Dermis blood vessel endothelial cell (primary cell): ENCODE measurements at regions not wholly inside any gene's neighbourhood (a gene's known extent, or its start where the extent isn't known, plus 50 kb on each side); places are given as distances from the start of the nearest gene placed in this dataset.

Source experiments
- DNase-seq: peaks from one replicate; pipeline ENCODE4 v3.0.0; 2010

DNA sequence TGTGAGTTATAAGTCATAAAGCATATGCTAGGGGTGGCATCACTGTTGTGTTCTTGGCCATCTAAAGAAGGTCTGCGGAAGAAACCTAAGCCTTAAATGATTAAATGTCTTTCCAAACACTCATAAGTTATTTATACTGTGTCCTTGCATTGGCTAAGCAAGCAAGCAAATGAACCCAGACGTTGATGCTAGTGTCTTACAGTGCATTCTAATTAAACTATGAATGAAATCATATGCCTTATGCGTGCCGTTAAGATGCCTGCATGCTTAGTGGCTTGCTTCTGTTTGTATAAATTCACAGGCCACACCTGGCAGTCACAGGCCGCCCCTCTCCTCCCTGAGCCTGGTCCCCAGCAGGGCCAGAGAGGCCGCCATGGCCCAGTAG is 49.9 kb downstream of the RIN2 start:
- DNase-seq: no peak

- no peak for DNase-seq
Observed at GRCh38 chr20:19808498-19808897, 50.4 kb downstream of the RIN2 start.

DNA sequence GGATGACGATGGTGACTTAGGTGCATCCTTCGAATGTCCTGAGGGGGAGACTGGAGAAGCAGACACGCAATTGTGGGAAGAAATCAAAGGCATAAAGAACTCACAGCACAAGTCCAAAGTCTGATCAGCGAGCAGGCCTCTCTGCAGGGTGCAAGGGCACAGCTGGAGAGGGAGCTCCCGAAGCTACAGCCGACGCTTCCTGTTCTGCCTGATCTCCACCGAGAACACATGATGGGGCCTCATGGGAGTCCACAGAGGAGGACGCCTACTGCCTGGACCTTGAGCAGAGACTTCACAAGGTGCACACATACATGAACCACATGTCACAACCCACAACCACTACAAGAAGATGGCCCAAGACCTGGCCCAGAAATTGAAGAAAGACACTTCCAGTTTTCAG is 51.4 kb downstream of the RIN2 start:
- DNase-seq: no peak

- no peak for DNase-seq
Observed at GRCh38 chr20:19811231-19811630, 53.2 kb downstream of the RIN2 start.

GRCh38 chr20:19812056-19812455 is 54.0 kb downstream of the RIN2 start:
- no peak for DNase-seq

DNA sequence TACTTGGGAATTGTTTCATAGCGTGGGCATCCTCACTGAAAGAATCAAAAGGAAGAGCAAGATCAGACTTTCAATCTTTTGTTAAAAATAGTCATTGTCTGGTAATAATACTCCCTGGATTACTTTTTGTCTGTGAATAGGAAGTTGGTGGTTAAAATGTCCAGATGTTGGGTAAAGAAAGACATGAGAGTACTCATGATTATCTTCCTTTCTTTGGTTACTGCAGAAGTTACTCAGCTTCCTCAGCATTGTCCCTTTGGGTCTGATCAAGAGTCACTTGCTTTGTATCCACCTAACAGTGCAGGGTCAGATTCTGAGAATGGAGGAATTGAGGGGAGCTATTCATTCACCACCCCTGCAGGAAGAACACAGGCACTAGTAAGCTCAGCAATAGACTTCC is 54.6 kb downstream of the RIN2 start:
- DNase-seq: peak; percentile 67

GRCh38 chr20:19813846-19814640 is 56.0 kb downstream of the RIN2 start:
- DNase-seq: peak; percentile 75

GRCh38 chr20:19815553-19815991 is 57.5 kb downstream of the RIN2 start:
- peak; percentile 99 for DNase-seq

DNA sequence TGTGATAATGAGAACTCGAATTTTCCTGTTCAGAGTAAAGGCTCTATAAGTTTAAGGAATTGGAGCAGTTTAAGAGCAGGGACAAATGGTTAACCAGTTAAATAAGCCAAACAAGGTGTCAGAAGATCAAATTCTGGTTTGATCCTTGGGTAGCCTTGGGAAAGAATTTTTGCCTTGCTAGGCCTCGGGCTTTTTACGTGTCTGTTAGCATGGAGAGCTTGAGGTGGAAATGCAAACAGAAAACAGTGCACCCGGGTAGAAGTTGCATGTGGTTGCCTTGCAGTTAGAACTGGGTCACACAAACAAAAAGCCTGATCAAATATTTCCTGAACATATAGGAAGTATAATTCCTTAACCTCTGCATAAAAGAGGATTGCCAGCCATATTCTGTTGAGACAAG is 58.3 kb downstream of the RIN2 start:
- peak; percentile 36 for DNase-seq

DNA sequence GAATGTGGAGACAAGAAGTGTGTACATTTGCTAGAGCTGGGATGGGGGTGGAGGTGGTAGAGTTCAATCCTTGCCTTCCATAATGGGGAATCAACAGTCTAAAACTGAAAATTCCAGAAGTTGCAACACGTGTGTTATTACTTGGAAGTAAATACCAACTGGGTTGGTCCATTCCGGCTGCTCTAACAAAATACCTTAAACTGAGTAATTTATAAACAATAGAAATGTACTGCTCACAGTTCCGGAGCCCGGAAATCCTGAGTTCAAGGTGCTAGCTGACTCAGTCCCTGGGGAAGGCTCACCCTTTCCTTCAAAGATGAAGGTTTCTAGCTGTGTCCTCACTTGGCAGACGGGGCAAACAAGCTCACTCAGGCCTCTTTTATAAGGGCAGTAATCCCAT is 59.0 kb downstream of the RIN2 start:
- peak; percentile 100 for DNase-seq

DNA sequence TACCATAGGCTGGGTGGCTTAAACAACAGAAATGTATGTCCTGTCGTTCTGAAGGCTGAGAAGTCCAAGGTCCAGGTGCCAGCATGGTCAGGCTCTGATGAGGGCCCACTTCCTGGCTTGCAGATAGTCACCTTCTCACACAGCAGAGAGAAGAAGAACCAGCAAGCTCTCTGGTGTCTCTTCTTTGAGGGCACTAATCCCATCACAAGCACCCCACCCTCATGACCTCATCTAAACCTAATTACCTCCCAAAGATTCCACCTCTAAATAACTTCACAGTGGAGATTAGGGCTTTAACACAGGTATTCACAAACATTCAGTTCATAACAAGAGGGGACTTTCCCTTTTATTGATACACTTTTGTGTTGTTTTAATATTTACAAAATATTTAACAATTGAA is 61.1 kb downstream of the RIN2 start:
- DNase-seq: no peak

- no peak for DNase-seq
Observed at GRCh38 chr20:19820555-19821211, 62.6 kb downstream of the RIN2 start.

DNA sequence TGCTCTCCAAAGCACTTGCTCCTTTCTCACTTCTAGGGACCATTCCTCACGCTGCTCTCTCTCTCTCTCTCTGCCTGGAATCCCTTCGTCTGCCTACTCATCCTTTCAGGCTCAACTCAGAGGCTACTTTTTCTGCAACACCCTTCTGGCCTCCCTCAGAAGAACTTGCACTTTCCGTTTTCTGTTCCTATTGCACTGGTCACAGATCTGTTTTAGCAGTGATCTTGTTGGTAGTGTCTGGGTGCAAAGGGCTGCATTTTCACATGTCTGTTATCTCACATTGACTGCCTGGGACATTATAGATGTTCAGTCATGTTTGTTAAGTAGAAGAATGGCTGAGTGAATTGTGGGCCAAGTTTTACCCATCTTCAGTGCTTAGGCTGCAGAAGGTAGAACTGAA is 63.5 kb downstream of the RIN2 start:
- no peak for DNase-seq

GRCh38 chr20:19823216-19823615 is 65.2 kb downstream of the RIN2 start:
- no peak for DNase-seq

DNA sequence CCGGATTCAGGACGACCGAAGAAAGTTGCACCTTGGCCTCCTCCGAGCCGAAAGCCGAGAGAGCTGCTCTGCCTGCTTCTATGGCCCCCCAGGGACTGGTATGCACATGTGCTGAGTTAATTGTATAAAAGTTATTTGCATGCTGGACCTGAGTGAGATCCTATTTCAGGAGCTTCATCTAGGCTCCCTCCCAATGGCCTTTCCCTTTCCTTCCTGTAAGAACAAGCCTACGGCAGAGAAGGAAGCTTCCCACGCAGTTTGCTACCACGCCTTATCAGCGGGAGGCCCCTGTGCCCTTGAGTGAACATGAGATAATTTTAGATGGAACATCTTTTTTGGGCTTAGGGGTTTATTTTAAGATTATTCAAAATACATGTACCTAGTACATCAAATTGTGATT is 65.9 kb downstream of the RIN2 start:
- DNase-seq: peak; percentile 76

DNA sequence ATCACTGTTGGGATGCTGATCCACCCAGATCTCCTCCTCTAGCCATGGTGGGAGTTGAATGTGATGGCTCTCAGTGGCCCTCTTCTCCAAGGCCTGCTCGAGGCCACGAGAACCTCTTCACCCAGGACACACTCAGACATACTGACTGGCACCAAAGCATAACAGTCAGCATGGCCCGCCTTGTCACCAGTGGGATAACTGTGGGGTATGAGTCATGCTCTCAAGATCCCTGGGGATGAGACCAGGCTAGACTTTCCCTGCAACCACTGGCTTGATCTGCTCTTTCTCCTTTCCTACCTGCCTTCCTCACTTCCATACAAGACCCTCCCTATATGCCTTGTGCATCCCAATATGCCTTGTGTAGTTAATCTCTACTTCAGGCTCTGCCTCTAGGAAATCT is 66.8 kb downstream of the RIN2 start:
- no peak for DNase-seq

GRCh38 chr20:19826179-19826914 is 68.3 kb downstream of the RIN2 start:
- DNase-seq: peak; percentile 43

DNA sequence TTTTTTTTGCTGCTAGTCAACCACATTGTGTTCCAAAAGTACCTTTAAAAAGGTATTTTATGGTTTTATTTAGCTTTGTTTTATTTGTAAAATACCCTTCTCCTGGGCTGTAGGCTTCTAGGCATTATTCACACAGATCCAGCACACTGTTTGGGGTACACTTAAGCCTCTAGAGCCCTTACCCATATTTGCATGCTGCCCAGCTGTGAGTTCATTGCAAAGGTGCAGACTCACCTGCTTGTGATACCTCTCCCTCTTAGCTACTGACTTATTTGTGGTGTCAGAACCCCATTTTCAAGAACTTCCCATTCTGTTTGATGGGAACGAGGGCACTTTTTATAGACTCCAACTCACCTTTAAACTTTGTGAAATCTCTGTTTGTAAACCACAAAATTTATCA is 69.8 kb downstream of the RIN2 start:
- DNase-seq: no peak

DNA sequence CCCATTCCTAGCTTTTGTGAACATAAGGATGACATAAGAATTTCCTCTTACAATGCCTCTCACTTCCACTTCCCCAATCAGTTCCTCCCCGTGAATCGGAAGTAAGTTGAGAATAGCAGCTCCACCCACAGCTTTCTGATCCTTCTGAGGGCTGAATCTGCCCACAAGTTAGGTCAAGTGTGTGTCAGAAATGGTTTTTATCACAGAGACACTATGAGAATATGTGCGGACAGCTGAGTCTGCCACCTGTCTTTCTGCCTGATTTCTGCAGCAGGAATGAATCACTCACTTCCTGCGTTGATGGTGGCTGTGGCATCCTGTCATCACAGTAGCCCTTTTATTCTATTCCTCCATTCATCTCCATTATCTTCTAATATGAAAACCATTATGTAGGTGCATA is 70.2 kb downstream of the RIN2 start:
- peak; percentile 79 for DNase-seq

- peak; percentile 69 for DNase-seq
Observed at GRCh38 chr20:19830211-19830785, 72.2 kb downstream of the RIN2 start.

DNA sequence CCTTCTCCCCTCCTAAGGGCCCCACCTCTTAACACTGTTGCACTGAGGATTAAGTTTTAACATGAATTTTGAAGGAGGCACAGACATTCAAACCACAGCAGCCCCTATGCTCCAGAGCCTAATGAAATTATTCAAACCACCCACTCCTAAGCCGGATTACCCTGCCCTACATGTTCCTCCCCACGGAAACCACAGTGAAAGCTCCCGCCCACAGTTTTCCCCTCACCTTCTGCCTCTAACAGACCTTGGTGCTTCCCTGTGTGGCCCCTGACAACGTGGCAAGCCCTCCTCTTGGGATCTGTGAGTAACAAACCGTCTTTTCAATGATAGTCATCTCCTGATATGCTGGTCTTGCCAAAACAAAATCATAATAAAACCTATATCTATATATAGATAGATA is 74.8 kb downstream of the RIN2 start:
- DNase-seq: no peak

DNA sequence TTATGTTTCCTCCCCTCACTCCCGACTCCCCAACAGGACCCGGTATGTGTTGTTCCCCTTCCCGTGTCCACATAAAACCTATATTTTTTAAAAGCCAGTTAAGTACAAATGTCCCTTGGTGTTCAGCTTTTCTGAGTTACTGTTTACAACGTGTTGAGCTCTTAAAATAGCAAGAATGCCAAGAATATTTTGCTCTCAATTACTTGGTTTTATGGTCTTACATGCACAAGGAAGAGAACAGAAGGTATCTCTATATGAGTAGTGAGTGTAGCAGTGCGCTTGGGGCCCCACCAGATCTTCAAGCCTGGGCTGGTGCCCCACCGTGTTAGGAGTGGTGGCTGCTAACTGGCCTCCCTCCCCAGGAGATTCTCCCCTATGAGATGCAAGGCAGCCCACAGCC is 75.3 kb downstream of the RIN2 start:
- no peak for DNase-seq

DNA sequence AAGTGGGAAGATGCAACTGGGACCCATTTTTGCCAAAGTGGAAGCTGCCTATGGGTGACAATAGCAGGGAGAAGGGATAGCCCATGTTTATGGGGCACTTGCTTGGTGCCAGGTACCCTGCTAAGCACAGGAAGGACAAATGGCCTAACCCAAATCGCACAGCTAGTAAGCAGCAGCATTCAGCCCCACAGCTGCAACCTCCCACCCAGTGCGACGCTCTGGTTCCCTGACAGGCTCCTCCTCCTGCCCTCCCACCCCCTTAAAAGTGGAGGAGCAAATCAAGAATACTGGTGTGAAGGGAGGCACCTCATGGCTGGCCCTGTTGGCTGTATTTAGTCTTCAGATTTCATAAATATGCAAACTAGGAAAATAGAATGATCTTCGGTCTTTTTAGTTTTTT is 76.2 kb downstream of the RIN2 start:
- DNase-seq: no peak
